ENCODE measurements at regions not wholly inside any gene's neighbourhood (a gene's known extent, or its start where the extent isn't known, plus 50 kb on each side); places are given as distances from the start of the nearest gene placed in this dataset.

DNA sequence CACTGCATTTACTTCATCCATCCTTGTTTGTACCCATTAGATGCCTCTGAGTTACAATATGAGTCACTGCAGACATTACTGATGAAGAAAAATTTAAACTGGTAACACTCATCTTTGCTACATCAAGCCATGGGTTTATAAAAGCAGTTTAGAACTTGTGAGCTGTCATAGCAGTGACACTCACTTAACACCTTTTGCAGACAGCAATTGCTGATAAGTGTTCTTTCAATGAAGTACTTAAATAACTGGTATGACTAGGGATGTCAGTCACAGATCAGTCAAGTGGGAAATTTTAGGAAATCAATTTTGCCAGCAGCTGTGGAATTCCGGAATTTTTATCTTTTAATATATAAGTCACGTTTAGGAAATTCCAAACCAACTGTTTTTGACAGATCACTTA lies 643.0 kb downstream of the TBL1XR1 start:
- no peak for TF ChIP-seq EZH2phosphoT487 (IDR thresholded peaks at IDR 0.05; ENCODE audit: insufficient read depth, low read depth)
- no peak for TF ChIP-seq EZH2 (IDR thresholded peaks at IDR 0.05; ENCODE audit: insufficient read depth, poor library complexity, severe bottlenecking)
